Central memory CD4-positive, alpha-beta T cell (primary cell): ENCODE measurements at regions not wholly inside any gene's neighbourhood (a gene's known extent, or its start where the extent isn't known, plus 50 kb on each side); places are given as distances from the start of the nearest gene placed in this dataset.
A peak's percentile ranks its signal among the peaks of the same experiment; 100 is the strongest.
"Not testable (repeated sequence)": the region's sequence is repeated elsewhere in the genome, so short reads cannot be mapped to it uniquely, and the experiment has no call there.

Experiments
- DNase-seq: peaks from one replicate; pipeline ENCODE4 v3.0.0; 2022

DNA sequence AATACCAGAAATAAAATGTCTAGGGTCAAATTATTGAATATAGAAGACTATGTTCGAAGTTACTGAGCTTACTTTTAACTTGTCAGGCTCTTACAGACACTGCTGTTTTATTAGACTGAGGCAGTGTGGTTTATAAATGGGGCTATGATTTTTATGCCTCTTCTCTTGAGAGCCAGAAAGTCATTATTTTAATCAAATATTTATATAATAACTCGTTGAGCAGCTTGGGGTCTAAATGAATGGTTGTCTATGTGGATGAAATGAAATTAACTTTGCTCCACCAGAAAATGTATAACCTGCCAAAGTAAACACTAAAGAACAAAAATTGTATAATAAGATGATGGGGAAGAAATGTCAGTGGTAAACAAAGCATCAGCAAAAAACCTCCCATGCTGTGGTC is 175.6 kb upstream of the THSD7A start:
- DNase-seq: no peak

DNA sequence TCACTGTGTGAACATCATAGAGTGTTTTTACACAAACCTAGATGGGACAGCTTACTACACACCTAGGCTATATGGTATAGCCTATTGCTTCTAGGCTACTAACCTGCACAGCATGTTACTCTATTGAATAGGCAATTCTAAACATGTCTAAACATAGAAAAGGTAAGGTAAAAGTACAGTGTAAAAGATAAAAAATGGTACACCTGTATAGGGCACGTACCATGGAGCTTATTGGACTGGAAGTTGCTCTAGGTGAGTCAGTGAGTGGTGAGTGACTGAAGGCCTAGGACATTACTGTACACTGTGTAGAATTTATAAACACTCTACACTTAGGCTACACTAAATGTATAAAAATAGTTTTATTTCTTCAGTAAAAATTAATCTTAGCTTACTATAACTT is 182.0 kb upstream of the THSD7A start:
- no peak for DNase-seq

DNA sequence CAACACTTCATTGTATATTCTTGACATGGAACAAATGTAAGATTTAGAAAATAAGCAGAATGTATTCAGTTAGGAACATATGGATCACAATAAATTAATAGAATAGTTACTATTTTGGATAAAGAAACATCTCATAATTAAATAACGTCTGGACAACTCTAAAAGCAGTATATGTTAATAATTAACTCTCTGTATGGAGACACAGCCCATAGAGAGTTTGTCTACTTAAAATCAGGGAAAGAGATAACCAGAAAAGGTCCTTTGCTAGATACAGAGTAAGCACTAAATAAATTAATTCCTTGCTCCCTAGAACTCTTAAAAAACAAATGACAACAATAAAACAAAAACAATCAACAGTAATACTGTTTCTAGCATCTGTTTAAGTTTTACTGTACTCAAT is 184.4 kb upstream of the THSD7A start:
- DNase-seq: no peak

DNA sequence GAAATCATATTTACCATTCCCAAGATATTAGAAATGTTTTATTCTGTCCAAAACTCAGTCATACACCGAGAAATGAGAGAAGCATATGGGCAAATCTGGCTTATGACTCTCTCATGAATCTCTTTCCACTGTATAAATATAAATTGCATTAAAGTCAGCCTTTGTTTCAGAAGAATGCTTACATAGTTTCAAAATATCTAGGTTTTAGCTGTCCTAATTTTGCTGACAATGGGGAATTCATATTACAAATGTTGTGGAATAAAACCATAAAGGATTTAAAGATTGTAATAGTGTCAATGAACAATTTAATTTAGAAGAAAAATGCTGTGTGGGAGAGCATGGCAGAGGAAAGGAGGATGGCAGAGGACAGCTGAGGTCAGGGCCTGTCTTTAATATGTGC is 185.0 kb upstream of the THSD7A start:
- no peak for DNase-seq

DNA sequence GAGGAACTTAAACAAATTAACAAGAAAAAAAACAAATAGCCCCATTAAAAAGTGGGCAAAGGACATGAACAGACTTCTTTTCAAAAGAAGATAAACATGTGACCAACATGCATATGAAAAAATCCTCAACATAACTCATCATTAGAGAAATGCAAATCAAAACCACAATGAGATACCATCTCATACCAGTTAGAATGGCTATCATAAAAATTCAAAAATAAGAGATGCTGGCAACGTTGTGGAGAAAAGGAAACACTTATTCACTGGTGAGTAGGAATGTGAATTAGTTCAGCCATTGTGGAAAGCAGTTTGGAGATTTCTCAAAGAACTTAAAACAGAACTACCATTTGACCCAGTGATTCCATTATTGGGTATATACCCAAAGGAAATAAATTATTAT is 189.1 kb upstream of the TMEM106B start:
- not testable (repeated sequence) for DNase-seq

DNA sequence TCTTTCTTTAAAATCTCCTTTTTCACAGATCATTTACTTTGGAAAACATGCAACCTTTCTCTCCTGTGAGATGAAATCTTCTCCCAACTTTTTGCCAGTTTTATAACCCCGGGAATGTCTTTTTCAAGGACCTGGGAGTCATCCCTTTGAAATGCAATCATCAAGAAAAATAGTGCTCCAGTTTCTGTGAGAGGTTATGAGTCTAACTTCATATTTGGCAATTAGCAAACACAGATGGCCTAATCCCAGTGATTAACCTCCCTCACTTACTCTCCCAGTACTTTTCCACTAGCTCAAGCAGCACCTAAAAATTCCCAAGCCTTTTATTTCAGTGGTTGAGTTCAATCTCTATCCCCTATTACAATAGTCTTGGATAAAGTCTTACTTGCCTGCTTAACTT is 185.8 kb upstream of the TMEM106B start:
- DNase-seq: no peak

DNA sequence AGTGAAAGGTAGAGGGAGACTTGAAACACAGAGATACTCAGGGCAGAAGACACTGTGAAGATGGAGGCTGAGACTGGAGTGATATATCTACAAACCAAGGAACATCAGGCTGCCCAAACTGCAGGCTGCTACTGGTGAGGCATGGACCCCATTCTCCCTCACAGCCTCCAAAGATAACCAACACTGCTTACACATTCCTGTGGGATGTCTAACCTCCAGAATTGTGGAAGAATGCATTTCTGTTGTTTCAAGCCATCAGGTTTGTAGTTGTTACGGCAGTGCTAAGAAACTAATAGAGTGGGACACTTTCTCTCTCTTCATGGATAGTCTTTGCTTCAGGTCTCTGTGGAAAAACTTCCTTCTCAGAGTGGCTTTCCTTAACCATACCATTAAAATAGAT is 182.6 kb upstream of the TMEM106B start:
- no peak for DNase-seq

DNA sequence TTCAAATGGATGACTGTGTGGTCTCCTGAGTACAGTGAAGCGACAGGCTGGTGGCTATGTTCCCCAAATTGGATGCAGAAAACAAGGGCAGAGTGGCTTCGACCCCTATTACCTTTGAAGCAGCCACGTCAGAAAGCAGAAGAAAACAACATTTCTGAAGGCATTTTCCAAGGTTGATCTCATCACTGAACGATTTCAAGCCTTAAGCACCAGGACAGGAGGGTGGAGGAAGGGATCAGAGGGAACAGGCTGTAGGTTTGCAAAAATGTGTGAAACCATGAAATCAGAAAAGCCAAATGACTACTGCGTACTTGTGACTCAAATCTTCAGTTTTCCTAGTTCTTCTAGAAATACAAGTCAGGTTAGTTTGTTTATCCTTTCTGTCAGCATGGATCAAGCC is 181.0 kb upstream of the TMEM106B start:
- no peak for DNase-seq

DNA sequence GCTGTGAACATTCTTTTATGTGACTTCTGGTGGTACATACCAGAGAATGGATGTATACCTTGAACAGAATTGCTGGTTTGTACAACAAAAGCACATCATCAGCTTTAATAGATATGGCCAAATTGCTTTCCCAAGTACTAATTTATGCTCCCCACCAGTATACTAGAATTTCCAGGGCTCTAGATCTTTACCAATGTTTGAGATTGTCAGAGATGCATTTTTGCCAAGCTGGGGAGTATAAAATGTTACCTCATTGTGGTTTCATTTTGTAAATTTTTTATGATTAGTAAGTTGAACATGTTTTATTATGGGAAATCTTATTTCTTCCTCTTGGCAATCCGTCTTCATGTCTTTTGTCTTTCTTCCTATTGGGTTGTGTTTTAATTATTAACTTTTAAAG is 179.9 kb upstream of the TMEM106B start:
- DNase-seq: no peak

DNA sequence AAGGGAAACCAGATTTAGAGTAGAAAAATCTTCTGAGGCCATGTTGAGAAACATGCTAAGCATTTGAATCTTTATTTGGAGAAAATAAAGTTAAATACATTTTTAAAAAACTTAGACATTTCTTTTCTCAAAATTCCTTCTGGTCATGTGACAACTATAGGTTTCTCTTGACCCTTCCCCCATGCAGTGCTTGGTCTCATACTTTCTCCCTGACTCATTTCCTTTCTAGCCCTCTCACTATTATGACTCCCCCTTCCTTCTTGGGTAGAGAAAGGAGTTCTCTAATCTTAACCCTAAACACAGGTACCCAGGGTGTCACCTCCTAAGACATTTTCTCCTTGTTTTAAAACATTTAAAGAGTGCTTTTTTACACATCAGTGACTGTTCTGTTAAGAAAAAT is 179.5 kb upstream of the TMEM106B start:
- DNase-seq: no peak

DNA sequence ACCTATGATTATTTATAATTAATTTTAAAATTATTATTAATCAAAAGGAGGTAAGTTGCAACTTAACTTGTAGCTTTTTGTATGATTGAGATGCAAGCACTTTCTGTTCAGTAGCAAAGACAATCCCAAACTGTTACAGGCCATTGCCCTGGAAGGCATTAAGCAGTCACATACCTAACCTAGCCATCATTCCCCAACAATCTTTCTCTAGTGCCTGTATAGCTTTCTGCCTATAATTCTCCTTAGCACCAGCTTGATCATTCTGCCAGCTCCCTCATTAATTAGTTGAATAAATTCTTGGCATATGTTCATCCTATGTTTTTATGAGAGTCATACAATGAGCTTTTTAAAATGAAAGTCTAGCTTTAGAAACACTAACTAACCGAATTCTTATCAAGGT is 178.9 kb upstream of the TMEM106B start:
- no peak for DNase-seq

DNA sequence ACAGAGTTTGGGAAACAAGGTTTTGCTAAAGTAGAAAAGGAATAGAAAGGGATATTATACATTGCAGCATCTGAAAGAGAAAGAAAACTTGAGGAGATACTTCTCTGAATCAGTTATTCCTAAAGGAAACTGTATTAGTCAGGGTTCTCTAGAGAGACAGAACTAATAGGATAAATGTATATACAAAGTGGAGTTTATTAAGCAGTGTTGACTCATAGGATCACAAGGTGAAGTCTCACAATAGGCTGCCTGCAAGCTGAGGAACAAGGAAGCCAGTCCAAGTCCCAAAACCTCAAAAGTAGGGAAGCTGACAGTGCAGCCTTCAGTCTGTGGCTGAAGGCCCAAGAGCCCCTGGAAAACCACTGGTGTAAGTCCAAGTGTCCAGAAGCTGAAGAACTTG is 167.6 kb upstream of the TMEM106B start:
- DNase-seq: not testable (repeated sequence)

DNA sequence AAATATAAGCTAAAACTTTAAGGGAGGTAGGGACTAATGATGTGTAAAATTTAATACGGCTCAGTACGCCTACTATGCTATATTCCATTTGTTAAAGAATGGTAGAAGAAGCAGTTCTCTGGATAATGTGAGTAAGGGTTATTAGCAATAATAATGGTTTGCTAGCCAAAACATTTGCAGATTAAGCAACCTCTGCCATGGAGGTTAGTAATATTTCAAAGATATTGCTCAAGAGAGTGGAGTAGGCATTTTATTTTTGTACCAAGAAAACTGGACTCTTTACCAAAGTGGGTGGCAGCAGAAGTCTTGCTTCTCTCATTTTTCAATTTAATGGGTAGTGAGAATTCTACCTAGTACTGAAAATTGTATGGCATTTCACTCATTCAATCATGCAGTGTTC is 158.9 kb upstream of the TMEM106B start:
- no peak for DNase-seq

DNA sequence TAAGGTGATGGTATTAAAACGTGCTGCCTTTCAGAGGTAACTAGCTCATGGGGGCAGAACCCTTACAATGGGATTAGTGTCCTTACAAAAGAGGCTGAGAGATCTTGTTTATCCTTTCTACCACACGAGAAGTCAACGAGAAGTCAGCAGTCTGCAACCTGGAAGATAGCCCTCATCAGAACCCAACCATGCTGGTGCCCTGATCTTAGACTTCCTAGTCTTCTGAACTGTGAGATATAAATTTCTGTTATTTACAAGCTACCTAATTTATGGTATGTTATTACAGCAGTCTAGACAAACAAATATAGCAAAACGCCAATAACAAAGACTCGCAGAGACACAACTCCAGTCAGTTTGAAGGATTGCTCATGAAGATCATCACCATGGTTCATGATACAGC is 157.5 kb upstream of the TMEM106B start:
- DNase-seq: no peak

DNA sequence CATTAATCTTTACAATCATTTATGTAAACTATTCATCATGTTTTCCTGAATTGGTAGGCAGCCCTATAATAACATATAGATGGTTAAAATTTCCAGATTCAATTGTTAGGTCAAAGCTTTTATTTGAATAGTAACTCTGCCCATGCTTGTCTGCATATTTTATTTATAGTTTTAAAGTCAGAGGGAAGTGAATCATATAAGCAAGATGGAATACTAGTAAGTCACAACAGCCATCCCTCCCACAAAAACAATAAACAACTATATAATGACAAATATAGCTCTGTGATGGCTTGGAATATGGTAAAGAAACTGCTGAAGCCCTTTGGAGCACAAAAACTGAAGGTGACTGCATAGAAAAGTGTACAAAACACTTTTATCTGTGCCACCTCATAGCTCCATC is 156.3 kb upstream of the TMEM106B start:
- no peak for DNase-seq

DNA sequence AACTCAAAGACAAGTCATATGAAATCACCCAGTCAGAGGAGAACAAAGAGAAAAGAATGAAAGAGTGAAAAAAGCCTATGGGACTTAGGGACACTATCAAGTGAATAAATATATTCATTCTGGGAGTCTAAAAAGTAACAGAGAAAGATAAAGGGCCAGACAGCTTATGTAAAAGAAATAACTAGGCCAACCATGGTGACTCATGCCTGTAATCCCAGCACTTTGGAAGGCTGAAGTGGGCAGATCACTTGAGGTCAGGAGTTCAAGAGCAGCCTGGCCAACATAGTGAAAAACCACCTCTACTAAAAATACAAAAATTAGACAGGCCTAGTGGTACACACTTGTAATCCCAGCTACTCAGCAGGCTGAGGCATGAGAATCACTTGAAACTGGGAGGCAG is 154.7 kb upstream of the TMEM106B start:
- DNase-seq: no peak

DNA sequence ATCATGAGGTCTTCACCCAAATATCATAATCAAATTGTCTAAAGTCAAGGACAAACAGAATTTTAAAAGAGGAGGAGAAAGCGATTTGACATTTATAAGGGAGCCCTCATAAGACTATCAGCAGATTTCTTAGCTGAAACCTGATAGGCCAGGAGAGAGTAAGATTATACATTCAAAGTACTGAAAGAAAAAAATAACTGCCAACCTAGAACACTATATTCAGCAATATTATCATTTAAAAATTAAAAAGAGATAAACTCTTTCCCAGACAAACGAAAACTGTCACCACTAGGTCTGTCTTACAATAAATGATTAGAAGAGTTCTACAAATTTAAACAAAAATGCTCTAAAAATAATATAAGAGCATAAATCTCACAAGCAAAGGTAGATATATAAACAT is 154.1 kb upstream of the TMEM106B start:
- no peak for DNase-seq

DNA sequence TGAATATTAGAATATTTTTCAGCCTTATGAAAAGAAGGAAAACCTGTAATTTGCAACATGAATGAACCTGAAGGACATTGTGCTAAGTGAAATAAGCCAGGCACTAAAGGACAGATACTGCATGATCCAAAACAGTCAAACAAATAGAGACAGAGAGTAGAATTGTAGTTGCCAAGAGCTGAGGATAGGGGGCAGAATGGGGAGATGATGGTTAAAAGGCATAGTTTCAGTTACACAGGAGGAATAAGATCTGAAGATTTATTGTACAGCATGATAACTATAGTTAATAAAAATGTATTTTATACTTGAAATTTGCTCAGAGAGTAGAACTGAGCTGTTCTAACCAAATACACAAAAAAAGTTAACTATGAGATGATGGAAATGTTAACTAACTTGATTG is 149.0 kb upstream of the TMEM106B start:
- no peak for DNase-seq

DNA sequence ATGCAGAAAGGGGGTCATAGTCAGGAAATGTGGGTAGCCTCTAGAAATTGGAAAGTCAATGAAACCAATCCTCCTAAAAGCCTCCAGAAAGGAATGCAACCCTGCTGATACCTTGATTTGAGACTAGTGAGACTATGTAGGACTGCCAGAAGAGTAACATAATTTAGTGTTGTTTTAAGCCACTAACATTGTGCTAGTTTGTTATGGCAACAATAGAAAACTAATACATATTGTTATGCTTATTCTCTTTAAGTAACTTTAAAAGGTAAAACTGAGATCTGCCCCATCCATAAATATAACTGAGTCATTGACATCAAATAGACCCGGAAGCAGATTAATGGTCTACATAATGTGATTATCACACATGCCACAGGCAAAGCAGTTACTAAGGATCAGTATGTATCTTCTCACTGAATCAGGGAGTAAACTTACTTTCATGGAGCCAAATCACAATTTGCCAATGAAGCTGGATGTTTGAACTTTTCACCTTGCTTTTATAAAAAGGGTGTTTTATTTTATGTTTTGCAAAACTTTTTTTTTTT is 146.4 kb upstream of the TMEM106B start:
- DNase-seq: no peak

DNA sequence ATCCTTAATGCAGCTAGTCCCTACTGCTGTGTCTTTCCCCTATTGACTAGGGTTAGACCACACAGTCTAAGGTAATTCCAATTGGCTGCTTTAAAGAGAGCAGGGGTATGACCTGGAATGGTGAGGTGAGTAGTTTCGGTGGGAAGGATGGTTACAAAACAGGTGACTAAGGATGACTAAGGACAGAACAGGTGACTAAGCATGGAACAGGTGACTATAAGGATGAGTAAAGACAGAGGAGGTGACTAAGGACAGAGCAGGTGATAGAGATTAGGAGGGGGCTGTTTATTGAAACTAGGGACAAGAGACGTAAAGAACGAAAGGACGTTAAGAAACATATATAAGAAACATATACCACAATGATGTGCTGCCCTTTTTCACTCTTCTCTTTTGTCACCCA is 145.1 kb upstream of the TMEM106B start:
- DNase-seq: no peak

DNA sequence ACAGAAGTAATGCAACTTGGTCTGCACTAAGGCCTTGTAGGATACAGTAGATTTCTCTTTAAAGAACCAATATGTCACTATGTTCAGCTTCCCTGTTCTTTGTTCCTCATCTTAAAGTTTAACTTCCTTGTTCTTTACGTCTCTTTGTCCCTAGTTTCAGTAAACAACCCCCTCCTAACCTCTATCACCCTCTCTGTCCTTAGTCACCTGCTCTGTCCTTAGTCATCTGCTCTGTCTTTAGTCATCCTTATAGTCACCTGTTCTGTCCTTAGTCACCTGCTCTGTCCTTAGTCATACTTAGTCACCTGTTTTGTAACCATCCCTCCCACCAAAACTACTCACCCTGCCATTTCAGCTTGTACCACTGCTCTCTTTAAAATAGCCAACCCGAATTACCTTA is 144.6 kb upstream of the TMEM106B start:
- DNase-seq: no peak

DNA sequence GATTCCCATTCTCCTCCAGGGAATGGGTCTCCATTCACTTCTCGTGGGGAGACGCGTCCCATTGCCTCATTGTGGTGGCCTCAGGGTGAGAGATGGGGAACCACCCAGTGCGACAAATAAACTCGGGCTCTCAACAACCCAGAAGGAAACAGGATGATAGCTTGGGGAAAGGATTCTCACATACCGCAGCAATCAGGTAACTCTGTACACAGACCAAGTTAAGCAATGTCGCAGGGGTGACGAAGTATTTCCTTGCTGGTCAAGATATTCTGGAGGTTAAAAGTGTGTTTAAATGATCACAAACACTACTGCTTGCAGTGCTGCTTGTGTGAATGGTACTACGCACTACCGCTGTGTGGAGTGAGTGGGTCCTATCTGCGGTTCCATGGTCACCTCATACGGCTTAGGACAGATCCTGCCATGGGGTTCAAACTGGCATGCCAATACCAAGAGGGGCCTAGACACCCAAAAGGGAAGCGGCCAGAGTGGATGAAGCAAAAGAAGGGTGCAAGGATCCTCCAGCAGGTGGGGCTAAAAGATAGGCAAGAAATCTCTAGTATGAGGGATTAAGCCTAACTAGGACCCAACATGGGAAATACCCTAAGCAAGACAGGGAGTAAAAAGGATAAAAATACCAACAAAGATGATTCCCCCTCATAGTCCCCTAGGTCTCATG is 143.8 kb upstream of the TMEM106B start:
- DNase-seq: peak; percentile 58

DNA sequence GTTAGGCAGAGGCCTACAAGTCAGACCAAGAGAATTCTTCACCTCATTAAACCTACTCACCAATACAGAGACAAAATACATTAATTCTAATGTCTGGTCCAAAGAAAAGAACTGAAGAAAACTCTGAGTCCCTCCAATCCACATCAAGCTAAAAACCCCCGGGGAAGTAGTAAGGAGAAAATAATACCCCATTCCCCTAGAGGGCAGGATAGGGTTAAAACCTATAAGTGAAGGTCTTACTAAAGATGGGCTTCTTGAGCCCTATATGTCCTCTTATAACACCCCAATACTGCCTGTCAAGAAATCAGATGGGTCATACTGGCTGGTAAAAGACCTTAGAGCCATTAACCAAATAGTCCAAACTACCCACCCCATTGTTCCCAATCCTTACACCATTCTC is 141.3 kb upstream of the TMEM106B start:
- no peak for DNase-seq

DNA sequence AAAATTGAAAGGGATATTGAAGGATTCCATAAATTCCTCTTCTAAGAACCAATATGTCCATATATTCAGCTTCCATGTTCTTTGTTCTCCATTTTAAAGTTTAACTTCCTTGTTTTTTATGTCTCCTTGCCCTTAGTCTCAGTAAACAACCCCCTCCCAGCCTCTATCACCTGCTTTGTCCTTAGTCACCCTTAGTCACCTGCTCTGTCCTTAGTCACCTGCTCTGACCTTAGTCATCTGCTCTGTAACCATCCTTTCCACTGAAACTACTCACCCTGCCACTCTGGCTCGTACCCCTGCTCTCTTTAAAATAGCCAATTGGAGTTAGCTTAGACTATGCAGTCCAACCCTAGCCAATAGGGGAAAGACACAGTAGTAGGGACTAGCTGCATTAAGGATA is 136.2 kb upstream of the TMEM106B start:
- DNase-seq: no peak

DNA sequence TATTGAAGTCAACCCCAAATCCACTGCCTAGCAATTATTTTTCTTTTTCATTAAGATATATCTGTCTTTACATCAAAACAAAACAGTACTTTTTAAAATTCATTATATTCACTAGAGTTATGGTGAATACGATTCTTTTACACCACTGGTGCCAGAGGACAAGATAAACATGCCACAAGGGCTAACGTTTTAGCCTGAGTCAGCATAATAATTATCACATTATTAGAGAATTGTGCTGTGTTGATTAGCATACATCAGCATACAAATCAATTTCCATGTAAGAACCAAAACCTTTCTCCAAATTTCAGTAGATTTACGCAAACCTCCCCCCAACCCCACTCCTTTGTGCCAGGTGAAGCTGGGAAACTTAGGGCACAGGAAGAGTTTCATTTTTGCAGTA is 131.1 kb upstream of the TMEM106B start:
- DNase-seq: no peak
